Loucy (cell line): ENCODE measurements at regions not wholly inside any gene's neighbourhood (a gene's known extent, or its start where the extent isn't known, plus 50 kb on each side); places are given as distances from the start of the nearest gene placed in this dataset.

ENCODE experiments used
- CTCF ChIP-seq: fragments of 200-600 bp; sonication (generic); conservative IDR thresholded peaks from 2 replicates; pipeline ENCODE4 v1.5.1; 2014; ENCODE audit warnings: mild to moderate bottlenecking, antibody characterized with exemption, low read length
- EZH2phosphoT487 ChIP-seq: fragments of 200-600 bp; IDR thresholded peaks from 2 replicates; pipeline ENCODE4 v1.6.1; 2018; ENCODE audit warnings: antibody characterized with exemption, mild to moderate bottlenecking, moderate library complexity, borderline replicate concordance

- TF ChIP-seq CTCF = no peak
- TF ChIP-seq EZH2phosphoT487 = no peak
Measured at GRCh38 chr16:65754820-65755691, 611.4 kb upstream of the CDH5 start.
